GM20000 (cell line): ENCODE measurements at regions not wholly inside any gene's neighbourhood (a gene's known extent, or its start where the extent isn't known, plus 50 kb on each side); places are given as distances from the start of the nearest gene placed in this dataset.
"Not testable (repeated sequence)": the region's sequence is repeated elsewhere in the genome, so short reads cannot be mapped to it uniquely, and the experiment has no call there.

Source experiments
- DNase-seq: peaks from one replicate; pipeline ENCODE4 v3.0.0; 2012; ENCODE audit warnings: low spot score
- CTCF ChIP-seq: IDR thresholded peaks from 2 replicates; pipeline ENCODE4 v1.5.1; 2012; ENCODE audit warnings: mild to moderate bottlenecking, control low read depth; ENCODE audit errors: extremely low read depth, missing control alignments

GRCh38 chr10:124323806-124324205, 94.9 kb downstream of the OAT start:
- DNase-seq = no peak
- no peak for TF ChIP-seq CTCF

GRCh38 chr10:124323111-124323725, 95.5 kb downstream of the OAT start:
- no peak for DNase-seq
- no peak for TF ChIP-seq CTCF

- TF ChIP-seq CTCF = no peak
- DNase-seq = no peak
These were observed 96.3 kb downstream of the OAT start for GRCh38 chr10:124322191-124322980.

GRCh38 chr10:124321433-124322089, 97.2 kb downstream of the OAT start:
- no peak for DNase-seq
- TF ChIP-seq CTCF = no peak

GRCh38 chr10:124320778-124321432, 97.8 kb downstream of the OAT start:
- DNase-seq = no peak

GRCh38 chr10:124319926-124320391, 98.8 kb downstream of the OAT start:
- no peak for TF ChIP-seq CTCF
- DNase-seq = no peak

More at GRCh38 chr10:124320778-124321432, 97.8 kb downstream of the OAT start:
- TF ChIP-seq CTCF = no peak

- not testable (repeated sequence) for DNase-seq
These were observed 99.2 kb downstream of the OAT start for GRCh38 chr10:124319520-124319919.
